ENCODE measurements at regions not wholly inside any gene's neighbourhood (a gene's known extent, or its start where the extent isn't known, plus 50 kb on each side); places are given as distances from the start of the nearest gene placed in this dataset.

DNA sequence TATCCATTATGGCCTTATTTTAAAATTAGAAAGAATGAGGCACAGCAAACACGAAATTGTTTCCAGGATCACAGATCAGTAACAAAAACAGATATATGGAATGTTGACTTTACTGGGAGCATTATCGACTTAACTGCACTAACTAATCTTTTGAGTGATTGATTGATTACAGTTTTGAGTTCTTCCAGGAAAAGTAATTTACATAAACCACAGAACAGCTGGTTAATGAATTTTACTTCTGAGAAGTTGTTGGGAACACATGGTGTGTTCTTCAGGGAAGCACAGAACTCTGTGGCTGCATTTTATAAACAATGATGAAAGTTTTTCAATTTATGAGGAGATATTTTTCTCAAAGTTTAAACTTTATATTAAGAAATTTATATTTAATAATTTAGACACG lies 802.4 kb upstream of the ACO1 start:
- POLR2A ChIA-PET (ENCODE audit: partially characterized antibody) = no interaction called here
- Histone ChIP-seq H3K4me1 (replicated peaks in 1 of 4; ENCODE audit: control insufficient read depth in 3 of 4, insufficient read depth in 4 of 4, low read length in 3 of 4) (no peaks in the 10 kb centered on the region), H3K79me1 (ENCODE audit: low read depth, low read length) (no peaks in the 10 kb centered on the region), H4K8ac (ENCODE audit: extremely low read depth, insufficient read depth, low read length) (no peak overlapping the region), H2BK120ac (replicated peaks; ENCODE audit: low read depth, low read length) (no peak overlapping the region), H2AFZ (ENCODE audit: low read length) (no peak overlapping the region), H3K79me2 (ENCODE audit: control insufficient read depth in 1 of 2, insufficient read depth in 2 of 2, low read length in 2 of 2) (no peaks in the 10 kb centered on the region), H3K4me2 (ENCODE audit: insufficient read depth in 1 of 2, low read depth in 2 of 2, low read length in 2 of 2) (no peak overlapping the region), H2AK5ac (ENCODE audit: low read depth, low read length) (no peak overlapping the region), H3K27ac (ENCODE audit: low read depth, low read length) (no peak overlapping the region), H3K56ac (replicated peaks; ENCODE audit: insufficient read length, low read depth, low read length) (no peak overlapping the region), H3K9ac (replicated peaks in 1 of 4; ENCODE audit: extremely low read depth in 1 of 4, low read depth in 3 of 4, low read length in 3 of 4) (no peak overlapping the region), H3K14ac (ENCODE audit: insufficient read length) (no peak overlapping the region), H3K27me3 (replicated peaks in 1 of 4; ENCODE audit: control insufficient read depth in 3 of 4, extremely low read depth in 1 of 4, insufficient read depth in 3 of 4, low read length in 3 of 4) (no peaks in the 10 kb centered on the region), H3K4me3 (ENCODE audit: extremely low read depth in 1 of 4, insufficient read depth in 2 of 4, low read depth in 3 of 4, low read length in 4 of 4) (no peak overlapping the region), H2BK20ac (ENCODE audit: low read length) (no peak overlapping the region), H4K91ac (replicated peaks; ENCODE audit: insufficient read length, low read length) (no peak overlapping the region), H4K20me1 (replicated peaks in 1 of 2; ENCODE audit: control insufficient read depth in 1 of 2, insufficient read depth in 2 of 2, low read length in 2 of 2) (no peaks in the 10 kb centered on the region), H3K18ac (ENCODE audit: extremely low read depth, low read length) (no peak overlapping the region), H3K4ac (replicated peaks; ENCODE audit: insufficient read length, low read depth, low read length) (no peak overlapping the region), H2BK12ac (ENCODE audit: low read depth, low read length) (no peak overlapping the region), H2BK15ac (ENCODE audit: low read length) (no peak overlapping the region), H2BK5ac (ENCODE audit: low read depth, low read length) (no peak overlapping the region), H3K9me3 (ENCODE audit: insufficient read depth in 2 of 2, low read depth in 1 of 2, low read length in 1 of 2) (no peaks in the 10 kb centered on the region), H3K23ac (ENCODE audit: insufficient read length) (no peak overlapping the region), H3K36me3 (ENCODE audit: control insufficient read depth in 2 of 4, insufficient read depth in 4 of 4, low read length in 3 of 4) (no peaks in the 10 kb centered on the region), H4K5ac (ENCODE audit: insufficient read length, low read depth, low read length) (no peak overlapping the region), H3K23me2 (ENCODE audit: low read depth, low read length) (no peaks in the 10 kb centered on the region)
- FAIRE-seq (no peak), DNase-seq (ENCODE audit: low read depth in 1 of 2, low spot score in 2 of 2) (no peak)
- TF ChIP-seq ASH2L (IDR thresholded peaks at IDR 0.05; ENCODE audit: low read length) (no peak), SRF (IDR thresholded peaks at IDR 0.05; ENCODE audit: low read depth, low read length) (no peak), MAFK (IDR thresholded peaks at IDR 0.05; ENCODE audit: low read depth, low read length) (no peak), TAF1 (IDR thresholded peaks at IDR 0.05; ENCODE audit: low read depth, low read length) (no peak), JUND (IDR thresholded peaks at IDR 0.05; ENCODE audit: low read length) (no peak), TAF7 (optimal IDR thresholded peaks at IDR 0.05; ENCODE audit: borderline replicate concordance, low read depth, low read length) (no peak), SIRT6 (IDR thresholded peaks at IDR 0.05; ENCODE audit: low read length) (no peak), JUN (IDR thresholded peaks at IDR 0.05; ENCODE audit: low read depth, low read length) (no peak)
- WGBS, 2 experiments (ENCODE audit: extremely low coverage in 1 of 2, insufficient coverage in 1 of 2, insufficient read length in 1 of 2, insufficient replicate concordance in 2 of 2, low coverage in 1 of 2, low lambda C conversion rate in 2 of 2, missing lambda C conversion rate in 1 of 2) = 85% methylated on average over 3 of the region's 3 CpGs; no CpG with 5 or more reads in 1 of the 2 experiments
- CTCF ChIA-PET (ENCODE audit: partially characterized antibody) = no interaction called here
